ENCODE measurements at regions not wholly inside any gene's neighbourhood (a gene's known extent, or its start where the extent isn't known, plus 50 kb on each side); places are given as distances from the start of the nearest gene placed in this dataset.

DNA sequence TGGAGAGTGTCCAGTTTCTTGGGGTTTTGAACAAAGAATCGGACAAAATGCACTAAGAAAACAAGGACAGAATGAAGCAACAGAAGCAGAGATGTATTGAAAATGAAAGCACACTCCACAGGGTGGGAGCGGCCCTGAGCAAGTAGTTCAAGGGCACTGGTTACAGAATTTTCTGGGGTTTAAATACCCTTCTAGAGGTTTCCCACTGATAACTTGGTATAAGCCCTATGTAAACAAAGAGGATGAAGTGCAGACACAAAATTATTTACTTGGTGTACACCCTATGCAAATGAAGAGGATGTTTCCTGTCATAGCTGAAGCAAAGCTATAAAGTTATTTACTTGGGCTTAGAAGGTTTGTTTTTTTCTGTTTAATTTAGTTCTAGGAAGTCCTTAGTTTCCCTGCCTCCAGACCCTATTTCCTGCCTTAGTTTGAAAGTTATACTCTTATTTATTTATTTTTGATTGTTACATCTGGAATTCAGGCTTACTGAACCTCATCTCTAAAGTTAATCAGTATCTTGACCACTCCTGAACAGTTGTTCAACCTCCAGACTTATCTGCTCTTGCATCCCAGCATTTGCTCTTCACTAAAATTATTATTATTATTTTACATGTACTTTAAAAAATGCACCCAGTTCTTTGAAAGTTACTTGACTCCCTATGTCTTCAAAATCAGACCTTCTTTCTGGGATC lies 193.5 kb downstream of the SPP2 start:
- DNase-seq: no peak

GRCh38 chr2:234242459-234242836 lies 191.9 kb downstream of the SPP2 start:
- no peak for DNase-seq

DNA sequence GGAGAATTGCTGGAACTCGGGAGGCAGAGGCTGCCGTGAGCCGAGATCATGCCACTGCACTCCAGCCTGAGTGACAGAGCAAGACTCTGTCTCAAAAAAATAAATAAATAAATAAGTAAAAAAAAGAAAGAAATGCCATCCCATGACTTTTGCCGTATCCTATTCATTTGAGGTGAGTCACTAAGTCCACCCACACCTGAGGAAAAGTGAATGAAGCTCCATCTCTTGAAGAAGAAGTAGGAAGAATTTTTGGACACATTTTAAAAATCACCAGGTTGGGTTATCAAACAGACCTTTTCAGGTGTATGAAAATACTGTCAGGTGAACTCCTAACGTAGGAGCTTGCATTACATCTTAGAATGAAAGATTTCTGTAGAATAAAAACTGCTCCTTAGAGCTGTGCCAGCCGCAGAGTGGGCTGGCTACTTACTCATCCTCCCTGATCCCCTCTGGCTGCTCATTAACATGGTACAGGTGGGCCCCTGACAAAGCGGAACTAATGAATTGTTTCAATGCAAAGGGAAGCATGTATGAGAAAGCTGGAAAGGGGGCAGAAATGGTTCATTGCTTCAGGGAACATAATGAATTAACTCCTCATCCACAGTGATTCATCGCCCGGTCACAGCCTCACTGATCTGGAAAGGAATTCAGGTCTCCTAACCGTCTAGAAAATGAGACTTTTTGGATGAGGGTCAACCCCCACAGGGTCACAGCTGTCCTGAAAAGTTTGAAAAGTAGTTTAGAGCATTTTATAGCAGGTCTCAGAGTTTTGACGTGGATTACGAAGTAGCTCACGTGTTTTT lies 191.4 kb downstream of the SPP2 start:
- no peak for DNase-seq

DNA sequence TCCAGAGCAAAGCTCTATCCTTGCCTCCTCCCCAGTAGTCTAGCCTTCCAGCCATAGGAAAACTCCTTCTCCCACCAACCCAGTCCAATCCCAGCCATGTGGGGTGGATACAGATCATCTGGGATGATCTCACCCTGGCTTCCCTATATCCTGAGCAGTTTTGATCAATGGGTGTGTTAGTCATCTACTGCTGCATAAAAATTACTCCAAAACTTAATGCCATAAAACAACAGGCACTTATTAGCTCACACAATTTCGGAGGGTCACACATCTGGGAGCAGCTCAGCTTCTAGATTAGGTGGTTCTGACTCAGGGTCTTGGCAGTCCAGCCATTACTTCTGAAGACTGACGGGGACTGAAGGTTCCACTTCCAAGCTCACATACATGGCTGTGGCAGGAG lies 190.4 kb downstream of the SPP2 start:
- no peak for DNase-seq

DNA sequence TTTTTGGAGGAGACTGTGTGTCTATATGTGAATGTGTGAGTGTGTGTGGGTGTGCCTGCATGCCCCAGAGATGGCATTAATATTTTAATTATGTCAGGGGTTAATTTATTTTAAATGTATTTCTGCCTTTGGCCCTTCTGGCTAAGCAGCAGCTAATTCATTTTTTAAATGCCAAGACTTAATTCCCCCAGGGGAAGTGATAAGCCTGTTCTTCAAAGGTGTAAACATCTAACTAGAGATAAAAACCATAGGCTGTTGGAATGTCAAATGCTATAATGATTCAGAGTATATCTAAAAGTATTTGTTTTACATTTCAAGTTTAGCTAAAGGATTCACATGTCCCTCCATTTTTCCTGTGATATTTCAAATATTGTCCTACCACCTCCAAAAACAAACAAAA lies 184.7 kb downstream of the SPP2 start:
- no peak for DNase-seq

DNA sequence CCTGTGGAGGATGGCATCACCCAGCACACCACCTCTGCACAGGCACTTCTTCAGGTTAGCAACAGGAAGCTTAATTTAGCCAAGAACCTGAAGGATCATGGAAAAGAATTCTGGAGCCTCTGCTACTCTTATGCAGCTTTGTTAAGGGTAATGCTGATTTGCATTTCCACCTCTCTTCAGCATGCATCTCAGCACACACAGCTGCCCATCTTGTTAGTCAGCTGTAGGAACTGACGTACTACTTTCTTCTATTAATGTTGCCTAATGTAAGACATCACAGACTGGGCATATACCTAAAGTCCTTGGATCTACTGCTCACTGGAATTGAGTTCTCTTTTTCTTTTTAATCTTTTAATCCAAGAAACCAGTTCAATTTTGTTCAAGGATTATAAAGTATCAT lies 181.0 kb downstream of the SPP2 start:
- no peak for DNase-seq

- no peak for DNase-seq
These were observed 168.5 kb downstream of the SPP2 start for GRCh38 chr2:234219046-234219310.

GRCh38 chr2:234218266-234219045 lies 168.0 kb downstream of the SPP2 start:
- DNase-seq: no peak

- DNase-seq: no peak
These were observed 162.0 kb downstream of the SPP2 start for GRCh38 chr2:234212534-234212933.

GRCh38 chr2:234211797-234212196 lies 161.3 kb downstream of the SPP2 start:
- DNase-seq: no peak

- no peak for DNase-seq
These were observed 156.2 kb downstream of the SPP2 start for GRCh38 chr2:234206738-234207137.

DNA sequence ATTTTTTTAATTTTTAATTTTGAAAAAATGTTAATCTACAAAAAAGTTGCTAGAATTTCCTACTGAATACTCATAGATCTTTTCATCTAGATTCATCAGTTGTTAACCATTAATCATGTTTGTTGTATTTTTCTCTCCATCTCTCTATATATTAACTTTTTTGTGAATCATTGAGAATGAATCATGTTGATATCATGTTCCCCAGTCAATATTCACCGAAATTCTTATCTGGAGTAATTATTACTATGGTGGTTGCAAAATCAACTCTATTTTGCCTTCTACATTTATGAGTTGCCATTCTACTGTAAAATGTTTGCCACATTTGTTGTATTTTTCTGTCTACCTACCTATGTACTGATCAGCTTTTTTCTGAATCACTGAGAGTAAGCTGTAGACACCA lies 154.0 kb downstream of the SPP2 start:
- DNase-seq: no peak

GRCh38 chr2:234203135-234203984 lies 152.9 kb downstream of the SPP2 start:
- DNase-seq: no peak

DNA sequence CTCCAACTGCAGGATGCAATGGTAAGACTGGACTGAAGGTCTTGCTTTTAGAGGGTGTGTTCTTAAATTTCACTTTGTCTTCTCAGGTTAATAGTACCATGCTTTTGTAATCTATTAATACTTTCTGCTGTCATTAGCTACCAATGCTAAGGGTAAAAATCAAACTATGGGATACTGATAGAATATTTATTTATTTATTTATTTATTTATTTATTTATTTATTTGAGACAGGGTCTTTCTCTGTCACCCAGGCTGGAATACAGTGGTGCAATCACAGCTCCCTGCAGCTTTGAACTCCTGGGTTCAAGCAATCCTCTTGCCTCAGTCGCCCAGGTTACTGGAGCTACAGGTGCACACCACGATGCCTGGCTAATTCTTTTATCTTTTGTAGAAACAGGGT lies 152.1 kb downstream of the SPP2 start:
- DNase-seq: no peak

DNA sequence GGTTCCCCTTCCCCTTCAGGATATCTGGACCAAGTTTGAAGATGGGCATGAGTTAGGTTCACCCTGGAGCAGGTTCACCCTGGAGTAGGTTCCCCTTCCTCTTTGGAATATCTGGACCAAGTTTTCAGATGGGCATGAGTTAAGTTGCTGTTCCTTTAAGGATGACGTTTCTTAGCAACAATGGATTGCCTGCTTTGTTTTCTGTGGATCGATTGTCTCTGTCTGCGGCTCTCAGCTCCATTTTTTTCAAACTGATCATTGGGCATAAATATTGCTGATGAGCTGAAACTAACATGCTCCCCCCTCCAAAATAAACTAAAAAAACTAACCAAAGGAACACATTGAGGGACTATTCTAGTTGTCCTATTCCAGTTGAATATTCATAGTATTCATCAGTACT lies 149.5 kb downstream of the SPP2 start:
- no peak for DNase-seq

GRCh38 chr2:234198976-234199375 lies 148.5 kb downstream of the SPP2 start:
- DNase-seq: no peak

GRCh38 chr2:234195516-234195915 lies 145.0 kb downstream of the SPP2 start:
- no peak for DNase-seq

- no peak for DNase-seq
These were observed 143.6 kb downstream of the SPP2 start for GRCh38 chr2:234193977-234194563.

- DNase-seq: no peak
These were observed 141.4 kb downstream of the SPP2 start for GRCh38 chr2:234191819-234192407.

- DNase-seq: no peak
These were observed 139.3 kb downstream of the SPP2 start for GRCh38 chr2:234189786-234190300.

GRCh38 chr2:234189230-234189629 lies 138.7 kb downstream of the SPP2 start:
- no peak for DNase-seq

DNA sequence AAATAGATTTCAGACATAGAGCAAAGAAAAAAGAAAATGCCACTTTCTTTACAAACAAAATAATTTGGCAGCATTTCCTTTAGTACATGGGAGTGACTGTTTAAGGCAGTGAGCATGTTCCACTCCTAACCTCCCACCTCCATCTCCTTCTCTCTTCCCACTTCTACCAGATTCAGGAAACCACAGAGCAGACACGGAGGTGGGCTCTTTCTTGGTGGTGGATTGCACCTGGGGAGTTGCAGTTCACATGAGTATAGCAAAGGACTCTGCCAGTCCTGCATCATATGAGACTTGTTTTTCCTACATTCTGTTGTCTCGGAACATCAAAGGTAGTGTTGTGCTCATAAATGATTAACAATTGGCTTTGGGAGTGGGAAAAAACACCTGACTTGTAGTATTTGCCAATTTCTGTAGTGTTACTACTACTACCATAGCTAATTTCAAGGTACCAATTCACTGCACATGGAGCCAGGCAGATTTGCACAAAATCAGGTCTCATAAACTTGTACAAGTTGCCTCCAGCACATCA lies 137.2 kb downstream of the SPP2 start:
- no peak for DNase-seq
